ENCODE measurements at regions not wholly inside any gene's neighbourhood (a gene's known extent, or its start where the extent isn't known, plus 50 kb on each side); places are given as distances from the start of the nearest gene placed in this dataset.
A peak's percentile ranks its signal among the peaks of the same experiment; 100 is the strongest.

DNA sequence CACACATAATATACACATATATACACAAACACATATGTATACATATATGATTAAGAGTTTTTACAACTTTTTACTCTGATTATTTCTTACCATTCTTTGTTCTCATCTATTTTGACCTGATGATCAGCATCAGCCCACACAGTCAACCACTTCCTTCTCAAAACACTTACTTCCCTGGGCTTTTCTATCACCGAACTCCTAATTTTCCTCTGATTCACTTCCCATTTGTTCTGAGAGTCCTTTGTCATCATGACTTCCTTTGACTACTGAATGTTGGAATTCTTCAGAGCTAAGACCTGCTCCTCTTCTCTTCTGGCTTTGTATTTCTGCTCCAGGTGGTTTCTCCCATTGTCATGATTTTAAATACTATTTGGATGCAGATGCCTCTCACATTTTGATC, 209.5 kb upstream of the AFF2 start:
- no peak overlapping the region for H3K27ac ChIP-seq (ENCODE audit: insufficient read length, low read depth, low read length)
- no peaks in the 10 kb centered on the region for H3K27me3 ChIP-seq (ENCODE audit: insufficient read depth, low read length)
- H3K4me3 Mint-ChIP-seq, result no peak overlapping the region
- H4K5ac ChIP-seq (ENCODE audit: insufficient read length, low read depth, low read length), result no peak overlapping the region
- H2BK12ac ChIP-seq (ENCODE audit: insufficient read length, low read depth, low read length), result no peak overlapping the region
- H2BK20ac ChIP-seq (ENCODE audit: low read depth, low read length, poor library complexity, severe bottlenecking), result no peak overlapping the region
- no peak overlapping the region for H2BK5ac ChIP-seq (ENCODE audit: insufficient read length, low read length)
- H3K23me2 ChIP-seq (ENCODE audit: insufficient read length, low read depth, low read length, poor library complexity, severe bottlenecking), result no peaks in the 10 kb centered on the region
- no peak overlapping the region for H3K23ac ChIP-seq (ENCODE audit: insufficient read length, low read depth, low read length)
- WGBS (ENCODE audit: extremely low coverage, insufficient read length, low lambda C conversion rate), result no CpG with 5 or more reads among the region's 1 CpG
- H4K20me1 ChIP-seq (ENCODE audit: control insufficient read depth, insufficient read depth, insufficient read length), result no peaks in the 10 kb centered on the region
- TF ChIP-seq, protein P1, sequence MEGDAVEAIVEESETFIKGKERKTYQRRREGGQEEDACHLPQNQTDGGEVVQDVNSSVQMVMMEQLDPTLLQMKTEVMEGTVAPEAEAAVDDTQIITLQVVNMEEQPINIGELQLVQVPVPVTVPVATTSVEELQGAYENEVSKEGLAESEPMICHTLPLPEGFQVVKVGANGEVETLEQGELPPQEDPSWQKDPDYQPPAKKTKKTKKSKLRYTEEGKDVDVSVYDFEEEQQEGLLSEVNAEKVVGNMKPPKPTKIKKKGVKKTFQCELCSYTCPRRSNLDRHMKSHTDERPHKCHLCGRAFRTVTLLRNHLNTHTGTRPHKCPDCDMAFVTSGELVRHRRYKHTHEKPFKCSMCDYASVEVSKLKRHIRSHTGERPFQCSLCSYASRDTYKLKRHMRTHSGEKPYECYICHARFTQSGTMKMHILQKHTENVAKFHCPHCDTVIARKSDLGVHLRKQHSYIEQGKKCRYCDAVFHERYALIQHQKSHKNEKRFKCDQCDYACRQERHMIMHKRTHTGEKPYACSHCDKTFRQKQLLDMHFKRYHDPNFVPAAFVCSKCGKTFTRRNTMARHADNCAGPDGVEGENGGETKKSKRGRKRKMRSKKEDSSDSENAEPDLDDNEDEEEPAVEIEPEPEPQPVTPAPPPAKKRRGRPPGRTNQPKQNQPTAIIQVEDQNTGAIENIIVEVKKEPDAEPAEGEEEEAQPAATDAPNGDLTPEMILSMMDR (conservative IDR thresholded peaks at IDR 0.05), result no peak
- H4K91ac ChIP-seq (ENCODE audit: insufficient read length, low read depth, low read length), result no peak overlapping the region
- no peak overlapping the region for H3K56ac ChIP-seq (ENCODE audit: insufficient read length, low read depth, low read length)
- no peak overlapping the region for H3K18ac ChIP-seq (ENCODE audit: insufficient read length, low read depth, low read length)
- H3K4me1 ChIP-seq (ENCODE audit: insufficient read depth, low read length), result no peaks in the 10 kb centered on the region
- no peaks in the 10 kb centered on the region for H3K79me1 ChIP-seq (ENCODE audit: insufficient read depth, low read depth, low read length, poor library complexity, severe bottlenecking)
- H2AK5ac ChIP-seq (ENCODE audit: insufficient read length, low read length), result no peak overlapping the region
- H3K14ac ChIP-seq (ENCODE audit: insufficient read depth, low read length), result no peak overlapping the region
- H3K36me3 Mint-ChIP-seq (ENCODE audit: insufficient read depth in 1 of 3, low read depth in 3 of 3), result peaks cover 0 to 2% (median 2%) of the 10 kb centered on the region in 3 experiments; a peak in 2 of 7 replicates
- no peaks in the 10 kb centered on the region for H3K27me3 Mint-ChIP-seq (ENCODE audit: low read depth)
- peaks cover 51 to 63% of the 10 kb centered on the region in 2 experiments for H3K9me3 Mint-ChIP-seq
- H2AFZ ChIP-seq (ENCODE audit: low read length), result no peak overlapping the region
- H3K4ac ChIP-seq (ENCODE audit: low read depth, low read length), result no peak overlapping the region
- H2BK120ac ChIP-seq (ENCODE audit: low read depth, low read length, poor library complexity, severe bottlenecking), result no peak overlapping the region
- no peak overlapping the region for H3T11ph ChIP-seq (ENCODE audit: low read length)
- H3K9me3 ChIP-seq (ENCODE audit: control insufficient read depth, low read depth, low read length), result peaks cover 24% of the 10 kb centered on the region
- H3K27ac Mint-ChIP-seq, result peak overlapping the region in 2 of 3 experiments; percentile 24 to 25; a peak in 4 of 7 replicates
- DNase-seq, result no peak
- H3K79me2 ChIP-seq (ENCODE audit: insufficient read depth, low read length), result no peaks in the 10 kb centered on the region
- H4K8ac ChIP-seq (replicated peaks; ENCODE audit: insufficient read length, low read depth, low read length), result no peak overlapping the region
- H3K9ac ChIP-seq (ENCODE audit: extremely low read depth, insufficient read length, low read length), result no peak overlapping the region
- peaks cover 25 to 28% of the 10 kb centered on the region in 2 experiments for H3K4me1 Mint-ChIP-seq
- no peak overlapping the region for H3K4me2 ChIP-seq (ENCODE audit: insufficient read depth, insufficient read length, low read length)
- no peak overlapping the region for H2BK15ac ChIP-seq (ENCODE audit: low read depth, low read length)
